Stimulated activated CD4-positive, alpha-beta T cell treated with anti-CD3 and anti-CD28 coated beads, Interleukin-2, amount 100 ng/mL, for 48 hours (primary cell): ENCODE measurements at regions not wholly inside any gene's neighbourhood (a gene's known extent, or its start where the extent isn't known, plus 50 kb on each side); places are given as distances from the start of the nearest gene placed in this dataset.
"Not testable (repeated sequence)": the region's sequence is repeated elsewhere in the genome, so short reads cannot be mapped to it uniquely, and the experiment has no call there.

Experiments used
- DNase-seq, 2 donors: peaks; one replicate each; pipeline ENCODE4 v3.0.0-alpha.2; 2020

- DNase-seq: not testable (repeated sequence)
These were observed 330.1 kb upstream of the AR start for GRCh38 chrX:67213686-67214085.

- DNase-seq: no peak
These were observed 335.9 kb upstream of the AR start for GRCh38 chrX:67207912-67208311.

GRCh38 chrX:67159437-67159836, 384.4 kb upstream of the AR start:
- no peak for DNase-seq

- DNase-seq: no peak
These were observed 429.2 kb upstream of the AR start for GRCh38 chrX:67114635-67115034.

- DNase-seq: no peak
These were observed 438.1 kb upstream of the AR start for GRCh38 chrX:67105758-67106116.

- DNase-seq: no peak
These were observed 438.7 kb upstream of the AR start for GRCh38 chrX:67104982-67105757.

- no peak for DNase-seq
These were observed 443.6 kb upstream of the AR start for GRCh38 chrX:67100031-67100884.

- DNase-seq: no peak
These were observed 449.8 kb upstream of the AR start for GRCh38 chrX:67094061-67094460.

GRCh38 chrX:67050760-67051159, 411.9 kb upstream of the EDA2R start:
- no peak for DNase-seq

GRCh38 chrX:67044866-67045265, 406.0 kb upstream of the EDA2R start:
- DNase-seq: no peak

- no peak for DNase-seq
These were observed 405.3 kb upstream of the EDA2R start for GRCh38 chrX:67044029-67044653.

GRCh38 chrX:67004451-67004850, 365.6 kb upstream of the EDA2R start:
- DNase-seq: no peak

GRCh38 chrX:66994729-66995128, 355.9 kb upstream of the EDA2R start:
- DNase-seq: no peak

GRCh38 chrX:66992077-66992476, 353.2 kb upstream of the EDA2R start:
- not testable (repeated sequence) for DNase-seq

GRCh38 chrX:66988331-66988730, 349.5 kb upstream of the EDA2R start:
- no peak for DNase-seq

- DNase-seq: no peak
These were observed 322.8 kb upstream of the EDA2R start for GRCh38 chrX:66961665-66962064.

- DNase-seq: no peak
These were observed 292.8 kb upstream of the EDA2R start for GRCh38 chrX:66931713-66932112.

- DNase-seq: not testable (repeated sequence)
These were observed 291.6 kb upstream of the EDA2R start for GRCh38 chrX:66930516-66930915.

GRCh38 chrX:66920296-66920695, 281.4 kb upstream of the EDA2R start:
- DNase-seq: no peak

GRCh38 chrX:66919280-66919832, 280.5 kb upstream of the EDA2R start:
- no peak for DNase-seq

- no peak for DNase-seq
These were observed 279.6 kb upstream of the EDA2R start for GRCh38 chrX:66918511-66918910.

- no peak for DNase-seq
These were observed 277.0 kb upstream of the EDA2R start for GRCh38 chrX:66915893-66916292.

- no peak for DNase-seq
These were observed 275.2 kb upstream of the EDA2R start for GRCh38 chrX:66914080-66914479.
